Gastroesophageal sphincter (tissue), 4 donors: ENCODE measurements at regions not wholly inside any gene's neighbourhood (a gene's known extent, or its start where the extent isn't known, plus 50 kb on each side); places are given as distances from the start of the nearest gene placed in this dataset.

ENCODE experiments used
- ATAC-seq: fragments of 150-250 bp; one replicate; pipeline ENCODE4 v1.9.1; 2016; ENCODE audit warnings: mild to moderate bottlenecking, moderate library complexity
- H3K27ac ChIP-seq, 4 donors: fragments of 200-600 bp; sonication (generic) in 3 of 4; 1 replicate in 3 of 4; 2 replicates in 1 of 4; pipeline ENCODE4 v1.5.1; 2016 to 2019
- H3K27me3 ChIP-seq: fragments of 200-600 bp; sonication (generic); one replicate; pipeline ENCODE4 v1.5.1; 2019
- H3K36me3 ChIP-seq, 2 donors: fragments of 200-600 bp; sonication (generic); one replicate each; pipeline ENCODE4 v1.5.1; 2019; ENCODE audit warnings: control low read depth in 1 of 2
- H3K4me1 ChIP-seq, 3 donors: fragments of 200-600 bp; sonication (generic); 1 replicate in 2 of 3; 2 replicates in 1 of 3; pipeline ENCODE4 v1.5.1; 2016 to 2019; ENCODE audit warnings: control low read depth in 2 of 3
- H3K4me3 ChIP-seq, 2 donors: fragments of 200-600 bp; sonication (generic); one replicate each; pipeline ENCODE4 v1.5.1; 2019; ENCODE audit warnings: mild to moderate bottlenecking in 1 of 2, moderate library complexity in 1 of 2
- H3K9me3 ChIP-seq, 3 donors: fragments of 200-600 bp; sonication (generic); one replicate each; pipeline ENCODE4 v1.5.1; 2017 to 2019; ENCODE audit warnings: control low read depth in 2 of 3
- CTCF ChIP-seq, 4 experiments: fragments of 200-600 bp in 2 of 4; fragments of 450-650 bp in 2 of 4; sonication (generic) in 1 of 4; IDR thresholded peaks; one replicate each; pipeline ENCODE4 v1.5.1; 2017 to 2019; ENCODE audit warnings: antibody characterized with exemption in 4 of 4, mild to moderate bottlenecking in 2 of 4, moderate library complexity in 2 of 4
- EP300 ChIP-seq: sonication (generic); formaldehyde crosslinking; IDR thresholded peaks from one replicate; pipeline ENCODE4 v1.6.1; 2017; ENCODE audit warnings: antibody characterized with exemption, mild to moderate bottlenecking
- POLR2A ChIP-seq, 2 donors: fragments of 450-650 bp; IDR thresholded peaks; one replicate each; pipeline ENCODE4 v1.6.1; 2017; ENCODE audit warnings: antibody characterized with exemption in 2 of 2, mild to moderate bottlenecking in 2 of 2, moderate library complexity in 1 of 2
- POLR2AphosphoS5 ChIP-seq: sonication (generic); formaldehyde crosslinking; IDR thresholded peaks from one replicate; pipeline ENCODE4 v1.6.1; 2017; ENCODE audit warnings: antibody characterized with exemption
- WGBS, 2 donors: methylation state at CpG; one replicate each; pipeline ENCODE4 v1.1.5; 2018; ENCODE audit warnings: low coverage in 1 of 2; 5-methylcytosine and 5-hydroxymethylcytosine counted together

- H3K27ac ChIP-seq: no peak overlapping the region
- no peaks in the 10 kb centered on the region for H3K36me3 ChIP-seq
- no peaks in the 10 kb centered on the region for H3K4me1 ChIP-seq
- 87 to 94% methylated on average over 5 of the region's 5 CpGs for WGBS, 2 donors
- H3K27me3 ChIP-seq: no peaks in the 10 kb centered on the region
- H3K4me3 ChIP-seq: no peak overlapping the region
- no peaks in the 10 kb centered on the region for H3K9me3 ChIP-seq
- TF ChIP-seq EP300 (no peak), POLR2AphosphoS5 (no peak), CTCF (IDR thresholded peaks at IDR 0.05) (no peak), POLR2A (IDR thresholded peaks at IDR 0.05) (no peak)
- ATAC-seq: no peak
These were observed 580.8 kb downstream of the ACTL7B start for GRCh38 chr9:108274971-108275370.

- WGBS, 2 donors: 89 to 100% methylated on average over 1 to 2 of the region's 2 CpGs
- no peak overlapping the region for H3K4me3 ChIP-seq
- no peak overlapping the region for H3K27ac ChIP-seq
- no peak for TF ChIP-seq CTCF (IDR thresholded peaks at IDR 0.05)
- TF ChIP-seq POLR2A (IDR thresholded peaks at IDR 0.05): no peak
- TF ChIP-seq EP300: no peak
- no peak for TF ChIP-seq POLR2AphosphoS5
- H3K27me3 ChIP-seq: no peaks in the 10 kb centered on the region
- H3K4me1 ChIP-seq: no peaks in the 10 kb centered on the region
- no peak for ATAC-seq
- H3K36me3 ChIP-seq: no peaks in the 10 kb centered on the region
- H3K9me3 ChIP-seq: no peaks in the 10 kb centered on the region
These were observed 581.8 kb downstream of the ACTL7B start for GRCh38 chr9:108273988-108274387.

- peak overlapping the region in 2 of 4 donors; percentile 12 to 61 for H3K27ac ChIP-seq
- no peaks in the 10 kb centered on the region for H3K27me3 ChIP-seq
- no peaks in the 10 kb centered on the region for H3K9me3 ChIP-seq
- TF ChIP-seq CTCF (IDR thresholded peaks at IDR 0.05) (peak; percentile 33 to 68 (median 40)), POLR2AphosphoS5 (no peak), POLR2A (IDR thresholded peaks at IDR 0.05) (no peak), EP300 (no peak)
- ATAC-seq: peak; percentile 61
- H3K36me3 ChIP-seq: no peaks in the 10 kb centered on the region
- no peak overlapping the region for H3K4me3 ChIP-seq
- H3K4me1 ChIP-seq: no peaks in the 10 kb centered on the region
- 62 to 64% methylated on average over 2 to 6 of the region's 7 CpGs for WGBS, 2 donors
These were observed 583.4 kb downstream of the ACTL7B start for GRCh38 chr9:108272349-108272899.

- Histone ChIP-seq H3K4me1 (no peaks in the 10 kb centered on the region), H3K27me3 (no peaks in the 10 kb centered on the region), H3K9me3 (no peaks in the 10 kb centered on the region), H3K4me3 (no peak overlapping the region), H3K36me3 (no peaks in the 10 kb centered on the region), H3K27ac (peak overlapping the region in 1 of 4 donors; percentile 61)
- TF ChIP-seq EP300: no peak
- TF ChIP-seq POLR2AphosphoS5: no peak
- TF ChIP-seq POLR2A (IDR thresholded peaks at IDR 0.05): no peak
- no peak for TF ChIP-seq CTCF (IDR thresholded peaks at IDR 0.05)
- peak; percentile 61 for ATAC-seq
- WGBS, 2 donors: 49 to 52% methylated on average over 5 of the region's 5 CpGs
These were observed 584.0 kb downstream of the ACTL7B start for GRCh38 chr9:108271646-108272348.

DNA sequence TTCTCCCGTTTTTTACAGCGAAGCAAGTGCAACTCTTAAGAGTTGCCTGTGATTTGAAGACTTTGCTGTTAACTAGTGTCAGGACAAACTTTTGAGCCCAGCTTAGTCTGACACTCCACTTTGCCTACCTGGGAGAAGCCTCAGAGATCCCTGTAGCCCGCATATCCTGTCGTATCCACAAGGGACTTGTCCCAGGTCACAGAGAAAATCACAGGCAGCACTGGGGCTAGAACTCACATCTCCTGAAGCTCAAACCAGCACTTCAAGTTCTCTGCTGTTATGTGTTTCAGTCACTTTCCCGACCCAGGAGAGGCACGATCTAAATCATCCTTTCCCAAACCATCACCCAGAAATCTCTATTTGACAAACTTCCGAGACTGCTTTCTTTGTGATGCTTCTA, 584.5 kb downstream of the ACTL7B start:
- no peaks in the 10 kb centered on the region for H3K27me3 ChIP-seq
- no peaks in the 10 kb centered on the region for H3K9me3 ChIP-seq
- no peaks in the 10 kb centered on the region for H3K36me3 ChIP-seq
- TF ChIP-seq CTCF (IDR thresholded peaks at IDR 0.05): no peak
- no peak for TF ChIP-seq EP300
- TF ChIP-seq POLR2A (IDR thresholded peaks at IDR 0.05): no peak
- no peak for TF ChIP-seq POLR2AphosphoS5
- 81 to 100% methylated on average over 2 to 6 of the region's 7 CpGs for WGBS, 2 donors
- no peak for ATAC-seq
- H3K4me3 ChIP-seq: no peak overlapping the region
- no peak overlapping the region for H3K27ac ChIP-seq
- no peaks in the 10 kb centered on the region for H3K4me1 ChIP-seq
